Effector CD4-positive, alpha-beta T cell (primary cell): ENCODE measurements at regions not wholly inside any gene's neighbourhood (a gene's known extent, or its start where the extent isn't known, plus 50 kb on each side); places are given as distances from the start of the nearest gene placed in this dataset.
A peak's percentile ranks its signal among the peaks of the same experiment; 100 is the strongest.
"Not testable (repeated sequence)": the region's sequence is repeated elsewhere in the genome, so short reads cannot be mapped to it uniquely, and the experiment has no call there.

Experiments
- DNase-seq: peaks from one replicate; pipeline ENCODE4 v3.0.0-alpha.2; 2020

DNA sequence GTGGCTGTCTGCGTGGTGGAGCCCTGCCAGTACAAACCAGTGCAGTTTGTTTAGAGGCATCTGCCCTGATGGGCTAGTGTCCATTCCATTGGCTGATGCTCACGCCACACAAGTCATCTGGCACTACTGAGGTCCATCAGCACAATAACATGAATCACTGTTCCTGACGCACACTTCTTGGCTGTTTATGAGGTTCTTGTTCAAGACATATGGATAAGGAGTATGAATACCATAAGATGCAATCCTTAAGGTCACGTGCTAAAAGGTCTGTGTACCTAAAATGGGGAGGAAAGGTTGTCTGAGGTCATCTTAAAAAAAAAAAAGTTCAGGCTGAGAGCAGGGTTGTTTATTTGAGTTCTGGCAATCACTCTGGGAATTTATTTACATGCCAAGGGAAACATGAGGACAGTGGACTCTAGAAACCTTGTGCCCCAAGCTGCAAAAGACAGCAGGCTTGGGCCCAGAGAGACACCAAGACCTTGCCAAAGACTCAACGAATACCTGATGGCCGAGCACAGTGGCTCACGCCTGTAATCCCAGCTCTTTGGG lies 54.1 kb upstream of the SHLD1 start:
- no peak for DNase-seq

DNA sequence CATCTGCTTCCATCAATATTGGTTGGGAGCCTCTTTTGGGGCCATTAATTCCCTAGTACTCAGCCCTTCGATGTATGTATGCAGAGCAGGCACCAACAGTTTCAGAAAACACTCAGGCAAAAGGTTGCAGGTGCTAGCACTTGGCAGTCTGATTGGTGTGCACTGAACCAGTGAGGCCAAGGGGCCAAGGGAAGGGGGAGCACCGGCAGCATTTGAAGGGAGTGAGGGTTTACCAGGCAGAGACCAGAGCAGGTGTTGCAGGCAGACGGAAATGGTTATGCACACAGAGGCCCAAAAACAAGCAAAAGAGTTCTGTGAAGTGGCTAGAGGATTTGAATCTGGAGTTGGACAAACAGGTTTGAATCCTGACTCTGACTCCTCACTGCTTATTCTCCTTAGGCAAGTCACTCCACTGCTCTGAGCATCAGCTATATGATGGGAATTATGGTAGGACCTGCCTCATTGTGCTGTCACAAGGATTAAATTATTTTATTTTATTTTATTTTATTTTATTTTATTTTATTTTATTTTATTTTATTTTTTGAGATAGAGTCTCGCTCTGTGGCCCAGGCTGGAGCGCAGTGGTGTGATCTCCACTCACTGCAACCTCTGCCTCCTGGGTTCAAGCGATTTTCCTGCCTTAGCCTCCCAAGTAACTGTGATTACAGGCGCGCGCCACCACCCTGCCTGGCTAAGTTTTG lies 58.1 kb upstream of the SHLD1 start:
- no peak for DNase-seq

DNA sequence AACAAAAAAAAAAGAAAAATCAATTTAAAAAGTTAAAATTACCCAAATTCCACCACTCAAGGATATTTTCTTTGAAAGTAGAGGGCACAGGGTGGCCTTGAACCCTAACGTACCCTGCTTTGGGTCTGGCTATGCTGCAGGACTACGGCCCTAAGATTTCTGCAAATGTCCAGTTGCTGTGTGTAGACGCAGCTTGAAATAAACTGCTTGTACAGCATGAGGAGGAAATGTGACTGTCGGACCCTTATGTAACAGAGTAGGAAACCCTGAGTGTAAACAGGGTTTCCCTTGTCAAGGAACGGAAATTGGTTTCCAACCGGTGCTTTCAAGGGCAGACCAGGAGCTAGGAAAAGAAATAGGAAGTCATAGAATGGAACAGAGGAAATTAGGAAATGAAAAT lies 60.7 kb upstream of the SHLD1 start:
- no peak for DNase-seq

DNA sequence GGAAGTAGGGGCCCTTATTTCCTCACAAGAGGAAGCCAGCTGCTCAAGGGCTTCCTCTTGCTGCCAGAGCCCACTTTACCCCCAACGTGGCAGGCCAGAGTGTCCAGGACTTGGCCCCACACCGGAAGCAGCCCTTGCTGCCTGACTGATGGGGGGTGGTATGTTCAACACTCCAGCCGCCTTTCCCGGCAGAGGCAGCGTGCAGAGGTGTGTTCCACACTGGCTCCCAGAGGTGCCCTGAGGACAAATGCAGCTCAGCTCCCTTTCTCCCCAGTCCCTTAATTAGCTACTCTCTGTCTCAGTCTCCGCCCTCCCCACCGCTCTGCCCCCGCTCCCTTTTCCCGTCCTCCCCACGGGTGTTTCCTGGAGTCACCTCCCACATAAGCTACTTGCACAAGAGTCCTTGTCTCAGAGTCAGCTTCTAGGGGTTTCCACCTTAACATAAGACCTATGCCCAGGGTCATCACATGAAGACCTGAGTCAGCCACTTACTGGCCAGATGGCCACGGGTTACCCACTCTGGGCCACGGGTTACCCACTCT lies 61.7 kb upstream of the SHLD1 start:
- DNase-seq = no peak

DNA sequence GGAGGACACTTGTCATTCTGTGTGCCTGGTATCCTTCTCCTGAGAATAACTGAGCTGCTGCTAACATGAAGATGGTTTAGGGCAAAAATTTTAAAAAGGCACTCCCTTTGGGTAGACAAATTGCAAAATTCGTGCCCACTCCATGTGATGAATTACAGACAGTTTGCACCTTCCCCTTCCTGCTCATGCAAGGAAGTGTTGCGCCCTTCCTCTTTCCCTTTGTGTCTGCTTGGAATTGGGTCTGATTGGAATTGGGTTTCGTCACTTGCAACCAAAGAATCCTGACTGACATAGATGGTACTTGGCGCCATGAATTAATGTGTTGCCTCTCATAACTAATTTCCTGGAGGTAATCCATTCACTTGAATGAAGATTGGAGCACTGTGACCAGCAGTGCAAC lies 62.3 kb upstream of the SHLD1 start:
- no peak for DNase-seq

DNA sequence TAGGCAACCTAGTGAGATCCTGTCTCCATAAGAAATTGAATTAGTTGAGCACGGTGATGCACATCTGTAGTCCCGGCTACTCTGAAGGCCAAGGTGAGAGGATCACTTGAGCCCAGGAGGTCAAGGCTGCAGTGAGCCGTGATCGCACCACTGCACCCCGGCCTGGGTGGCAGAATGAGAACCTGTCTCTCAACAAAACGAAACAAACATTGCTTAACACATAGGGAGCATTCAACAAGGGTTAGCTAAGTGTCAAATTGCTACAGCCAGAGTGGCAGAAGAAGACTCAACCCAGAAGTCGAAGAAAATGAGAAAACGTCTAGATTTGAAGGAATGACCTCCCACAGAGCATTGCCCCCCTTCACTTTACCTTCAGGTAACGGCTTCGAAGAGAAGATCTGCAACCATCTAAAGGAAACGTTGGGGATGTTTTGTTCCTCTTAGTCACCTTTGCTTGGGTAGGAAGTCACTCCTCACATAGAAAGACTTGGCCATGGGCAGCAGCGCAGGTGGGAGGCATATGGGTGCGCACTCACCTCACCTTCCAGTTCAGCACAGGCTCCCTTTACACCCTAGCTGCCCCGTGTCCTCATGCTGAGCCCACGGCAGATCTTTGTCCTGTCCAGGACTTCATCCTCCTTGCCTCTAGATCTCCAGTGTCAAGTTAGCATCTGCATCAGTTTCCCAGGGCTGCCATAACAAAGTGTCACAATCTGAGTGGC lies 63.7 kb upstream of the SHLD1 start:
- no peak for DNase-seq

DNA sequence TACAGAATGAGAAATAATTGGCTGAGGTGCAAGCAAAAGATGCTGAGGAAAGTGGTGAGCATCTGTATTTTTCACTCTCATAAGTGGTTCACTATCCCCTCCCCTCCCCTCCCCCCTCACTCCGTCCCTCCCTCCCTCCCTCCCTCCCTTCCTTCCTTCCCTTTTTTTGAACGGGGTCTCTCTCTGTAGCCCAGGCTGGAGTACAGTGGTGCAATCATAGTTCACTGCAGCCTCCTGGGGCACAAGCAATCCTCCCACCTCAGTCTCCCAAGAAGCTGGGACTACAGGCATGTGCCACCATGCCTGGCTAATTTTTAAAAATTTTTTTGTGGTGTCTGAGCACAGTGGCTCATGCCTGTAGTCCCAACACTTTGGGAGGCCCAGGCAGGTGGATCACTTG lies 67.6 kb upstream of the SHLD1 start:
- DNase-seq = not testable (repeated sequence)

DNA sequence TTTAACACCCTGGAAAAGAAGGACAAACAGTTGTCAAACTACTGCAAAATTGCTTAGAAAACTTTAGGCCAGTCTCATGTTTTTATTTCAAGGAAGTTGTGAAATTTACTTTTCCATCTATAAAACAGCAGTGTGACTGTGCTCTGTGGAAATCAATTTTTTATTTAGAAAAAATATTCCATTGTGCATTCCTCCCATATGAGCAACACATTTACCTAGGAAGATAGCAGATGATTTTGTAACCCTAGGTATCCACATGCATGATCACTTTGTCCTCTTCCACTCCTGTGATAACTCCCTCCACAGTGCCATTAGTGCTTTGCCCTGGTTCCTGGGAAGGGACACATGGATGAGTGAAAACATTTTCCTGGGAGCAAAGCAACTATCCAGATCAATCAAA lies 69.4 kb upstream of the GPCPD1 start:
- no peak for DNase-seq

DNA sequence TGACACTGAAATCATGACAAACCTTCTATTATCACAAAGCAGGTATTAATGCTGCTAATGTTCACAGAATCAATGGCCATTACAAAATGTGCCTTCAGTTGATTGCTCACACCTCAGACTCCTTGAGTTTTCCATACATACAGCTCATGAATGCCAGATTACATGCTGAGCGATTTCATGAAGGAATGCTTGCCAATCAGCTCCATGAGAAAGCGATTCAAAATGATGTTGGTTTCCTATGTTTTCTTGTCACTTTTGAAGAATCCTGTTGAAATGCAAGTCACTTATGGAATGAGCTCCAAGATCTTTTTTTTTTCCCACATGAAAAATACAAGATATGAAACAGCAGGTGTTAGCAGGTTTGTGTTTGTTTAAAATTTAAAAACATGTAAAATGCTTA lies 68.0 kb upstream of the GPCPD1 start:
- no peak for DNase-seq

DNA sequence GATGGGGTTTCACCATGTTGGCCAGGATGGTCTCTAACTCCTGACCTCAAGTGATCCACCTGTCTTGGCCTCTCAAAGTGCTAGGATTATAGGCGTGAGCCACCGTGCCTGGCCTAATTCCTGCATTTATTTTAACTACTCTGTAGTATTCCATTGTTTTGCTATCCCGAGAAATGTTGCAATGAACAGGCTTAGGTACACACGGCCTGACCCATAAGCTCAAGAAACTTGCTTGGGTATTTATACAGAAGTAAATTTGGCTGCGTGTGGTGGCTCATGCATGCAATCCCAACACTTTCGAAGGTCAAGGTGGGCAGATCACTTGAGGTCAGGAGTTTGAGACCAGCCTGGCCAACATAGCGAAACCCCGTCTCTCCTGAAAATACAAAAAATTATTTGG lies 67.1 kb upstream of the GPCPD1 start:
- DNase-seq = not testable (repeated sequence)

DNA sequence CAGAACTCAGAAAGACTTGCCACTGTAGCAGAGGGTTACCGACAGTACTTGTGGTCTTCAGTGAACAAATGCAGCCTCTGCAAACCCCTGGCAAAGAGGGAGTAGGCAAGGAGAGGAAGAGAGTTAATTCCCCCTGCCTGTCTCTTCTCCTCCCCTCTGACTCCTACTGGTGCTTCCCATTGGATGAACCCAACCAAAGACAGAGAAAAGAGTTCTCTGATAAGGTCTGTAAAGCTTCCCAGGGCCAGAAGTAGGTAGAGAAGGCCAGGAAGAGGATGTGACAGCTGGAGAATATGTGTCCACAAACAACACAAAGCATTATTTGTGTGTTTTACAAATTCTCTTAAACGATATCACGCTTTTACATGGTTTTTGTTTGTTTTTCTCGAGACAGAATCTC lies 66.6 kb upstream of the GPCPD1 start:
- DNase-seq = no peak

DNA sequence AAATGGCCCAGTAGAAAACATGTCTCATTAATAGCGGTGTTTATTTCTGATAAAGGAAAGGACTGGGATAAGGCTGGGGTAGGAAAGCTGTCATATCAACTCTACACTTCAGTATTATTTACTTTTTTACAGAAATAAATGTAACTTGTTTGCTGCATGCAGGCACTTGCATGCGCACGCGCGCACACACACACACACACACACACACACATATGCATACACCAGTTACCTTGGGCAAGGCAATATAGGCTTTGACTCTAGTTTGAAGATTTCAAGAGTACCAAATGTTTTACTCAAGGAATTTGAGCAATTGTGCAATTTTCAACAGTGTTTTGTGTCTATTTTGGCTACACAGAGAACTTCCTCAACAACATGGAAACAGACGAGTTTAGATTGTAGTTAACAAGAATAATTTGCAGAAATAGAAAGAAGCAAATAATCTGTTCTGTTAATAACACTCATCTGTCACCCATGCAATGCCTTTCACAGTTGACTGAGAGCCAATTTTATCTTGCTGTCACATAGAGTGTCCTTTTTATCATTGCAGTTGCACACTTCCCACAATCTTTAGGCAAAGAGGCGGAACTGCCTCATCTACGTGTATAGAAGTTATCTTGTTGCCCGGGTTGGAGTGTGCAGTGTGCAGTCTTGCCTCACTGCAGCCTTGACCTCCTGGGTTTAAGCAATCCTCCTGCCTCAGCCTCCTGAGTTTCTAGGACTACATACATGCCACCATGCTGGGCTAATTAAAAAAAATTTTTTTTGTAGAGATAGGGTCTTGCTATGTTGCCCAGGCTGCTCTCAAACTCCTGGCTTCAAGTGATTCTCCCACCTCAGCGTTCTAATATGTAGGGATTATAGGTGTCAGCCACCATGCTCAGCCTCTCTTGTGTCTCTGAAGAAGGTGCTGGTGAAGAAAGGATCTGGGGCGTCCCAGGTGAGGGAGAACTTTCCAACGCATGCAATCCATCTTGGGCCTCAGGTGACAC lies 64.6 kb upstream of the GPCPD1 start:
- no peak for DNase-seq

DNA sequence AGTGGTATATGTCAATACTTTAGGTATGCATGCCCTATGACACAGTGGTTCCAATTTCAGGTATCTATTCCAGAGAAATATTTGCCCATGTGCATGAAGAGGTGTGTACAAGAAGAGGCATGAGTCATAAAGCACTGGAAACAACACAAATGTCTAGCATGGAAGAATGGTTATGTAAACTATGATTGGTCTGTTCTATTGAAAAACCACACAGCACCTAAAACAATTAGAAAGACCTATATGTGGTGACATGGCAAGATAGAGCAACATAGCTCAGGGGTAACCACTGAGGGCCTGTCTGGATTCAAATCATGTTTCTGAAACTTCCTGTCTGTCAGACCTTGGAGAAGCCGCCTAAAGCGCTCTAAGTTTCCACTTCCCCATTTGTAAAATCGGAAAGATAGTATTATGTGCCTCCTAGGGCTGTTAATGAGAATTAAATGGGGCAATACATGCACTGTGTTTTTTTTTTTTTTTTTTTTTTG lies 63.4 kb upstream of the GPCPD1 start:
- peak; percentile 3 for DNase-seq

DNA sequence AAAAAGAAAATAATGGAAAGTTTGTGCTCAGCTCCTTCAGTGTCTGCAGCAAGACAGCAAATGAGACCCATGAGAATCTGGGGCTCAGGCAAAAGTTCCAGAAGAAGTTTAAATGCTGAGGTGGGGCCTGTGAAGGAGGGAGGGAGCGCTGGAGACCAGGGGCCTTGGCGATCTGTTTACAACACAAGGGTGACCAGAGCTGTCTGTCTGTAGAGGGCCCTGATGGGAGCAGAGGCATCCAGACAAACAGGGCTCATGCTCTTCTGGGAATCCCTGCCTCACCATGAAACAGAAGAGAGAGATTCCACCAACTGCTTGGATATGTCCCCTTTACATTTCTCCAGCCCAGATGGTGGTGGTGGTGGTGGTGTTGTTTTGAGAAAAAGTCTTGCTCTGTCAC lies 60.1 kb upstream of the GPCPD1 start:
- no peak for DNase-seq

DNA sequence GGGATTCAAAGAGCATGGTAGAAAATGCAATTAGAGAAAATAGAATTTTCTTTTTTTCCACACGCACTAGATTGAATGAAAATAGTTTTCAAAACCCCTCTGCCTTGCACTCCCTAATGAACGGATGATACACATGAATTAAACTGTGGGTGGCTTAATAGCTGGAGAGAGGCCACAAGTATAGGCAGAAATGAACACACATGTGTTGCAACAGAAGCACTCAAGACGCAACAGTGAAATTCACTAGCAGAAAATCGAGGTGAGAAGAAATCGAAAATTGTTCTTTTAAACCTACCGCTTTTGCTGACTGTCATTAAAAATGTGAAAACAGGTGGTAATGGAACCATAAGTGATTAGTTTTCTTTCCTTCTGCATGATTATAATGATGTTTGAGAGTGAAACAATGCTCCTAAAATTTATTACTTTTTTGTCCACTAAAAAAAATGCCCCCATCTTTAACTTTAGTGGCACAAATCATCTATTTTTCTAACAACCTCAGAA lies 59.3 kb upstream of the GPCPD1 start:
- no peak for DNase-seq

DNA sequence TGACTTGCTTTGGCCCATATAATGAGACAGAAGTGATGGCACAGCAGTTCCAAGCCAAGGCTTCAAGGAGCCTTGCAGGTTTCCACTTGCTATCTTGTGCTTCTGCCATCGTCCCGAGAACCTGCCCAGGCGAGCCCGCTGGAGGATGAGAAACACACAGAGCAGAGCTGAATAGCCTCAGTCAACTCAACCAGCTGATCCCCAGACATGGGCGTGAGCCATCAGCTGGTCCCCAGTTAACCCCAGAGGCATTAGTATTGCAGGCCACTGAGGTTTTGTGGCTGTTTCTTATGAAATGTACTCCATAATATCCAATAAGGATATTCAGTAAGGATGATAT lies 57.7 kb upstream of the GPCPD1 start:
- no peak for DNase-seq

DNA sequence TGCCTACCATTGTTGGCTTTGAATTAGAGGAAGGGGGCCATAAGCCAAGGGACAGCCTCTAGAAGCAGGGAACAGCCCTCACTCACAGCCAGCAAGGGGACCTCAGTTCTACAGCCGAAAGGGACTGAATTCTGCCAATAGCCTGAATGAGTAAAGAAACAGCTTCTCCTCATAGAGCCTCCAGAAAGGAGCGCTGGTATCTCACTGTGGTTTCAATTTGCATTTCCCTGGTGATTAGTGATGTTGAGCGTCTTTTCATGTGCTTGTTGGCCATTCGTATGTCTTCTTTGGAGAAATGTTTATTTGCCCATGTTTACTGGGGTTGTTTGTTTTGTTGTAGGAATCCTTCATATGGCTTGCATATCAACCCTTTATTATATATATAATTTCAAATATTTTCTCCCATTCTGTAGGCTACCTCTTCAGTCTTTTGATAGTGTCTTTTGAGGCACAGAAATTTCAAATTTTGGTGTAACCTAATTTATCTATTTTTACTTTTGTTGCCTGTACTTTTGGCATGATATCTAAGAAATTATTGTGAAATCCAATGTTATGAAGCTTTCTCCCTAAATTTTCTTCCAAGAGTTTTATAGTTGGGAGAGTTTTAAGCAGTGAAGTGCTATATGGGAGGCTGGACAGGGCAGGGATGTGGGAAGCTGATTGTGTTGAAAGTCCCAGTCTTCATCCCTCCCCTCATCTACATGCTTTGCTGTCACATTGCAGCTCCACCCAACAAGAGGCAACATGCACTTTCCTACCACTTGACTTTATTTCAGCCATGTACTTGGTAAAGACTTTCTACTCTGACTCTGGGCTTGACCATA lies 57.1 kb upstream of the GPCPD1 start:
- DNase-seq = no peak

DNA sequence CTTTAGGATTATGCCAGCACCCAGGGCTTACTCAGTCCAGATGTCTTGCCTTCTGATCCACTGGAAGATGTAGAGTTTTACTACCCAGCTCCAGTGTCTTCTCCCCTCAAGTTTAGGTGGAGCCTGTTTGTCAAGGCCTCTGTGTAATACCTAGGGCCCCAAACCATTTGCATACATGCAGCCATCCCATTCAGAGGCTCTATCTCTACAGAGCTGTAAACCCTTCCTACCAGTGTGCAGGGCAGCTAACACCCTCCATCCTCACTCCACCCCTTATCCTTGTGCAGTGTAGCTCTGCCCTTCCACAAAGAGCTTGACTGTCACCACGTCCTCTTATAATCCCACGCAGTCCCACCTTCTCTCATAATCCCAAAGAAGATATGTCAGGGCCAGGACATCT lies 54.6 kb upstream of the GPCPD1 start:
- DNase-seq = no peak

DNA sequence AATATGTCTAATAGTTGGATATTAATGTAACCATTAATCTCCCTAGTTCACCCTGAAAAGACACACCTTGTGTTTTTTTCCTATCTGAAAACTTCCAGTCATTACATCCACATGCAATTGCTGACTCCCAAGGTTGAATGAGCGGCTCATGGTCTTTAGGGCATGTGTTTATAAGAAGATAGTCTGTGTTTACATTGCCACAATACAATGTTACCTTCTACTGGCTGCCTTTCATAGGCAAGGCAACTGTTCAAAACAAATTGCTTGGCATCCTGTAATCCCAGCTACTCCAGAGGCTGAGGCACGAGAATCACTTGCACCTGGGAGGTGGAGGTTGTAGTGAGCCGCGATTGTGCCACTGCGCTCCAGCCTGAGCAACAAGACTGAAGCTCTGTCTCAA lies 52.6 kb upstream of the GPCPD1 start:
- DNase-seq = no peak

DNA sequence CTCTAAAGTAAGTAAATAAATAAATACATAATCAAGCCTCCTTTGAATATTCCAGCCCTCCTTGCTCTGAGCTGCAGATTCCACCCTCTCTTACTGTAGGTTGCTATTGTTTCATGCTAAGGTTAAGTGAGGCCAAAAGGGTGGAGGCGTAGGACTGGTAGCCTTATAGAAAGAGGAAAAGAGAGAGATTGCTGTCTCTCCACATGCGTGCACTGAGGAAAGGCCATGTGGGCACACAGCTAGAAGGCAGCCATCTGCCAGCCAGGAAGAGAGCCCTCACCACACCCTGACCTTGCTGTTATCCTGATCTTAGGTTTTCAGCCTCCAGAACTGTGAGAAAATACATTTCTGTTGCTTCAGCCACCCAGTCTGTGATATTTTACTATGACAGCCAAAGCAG lies 52.0 kb upstream of the GPCPD1 start:
- DNase-seq = no peak

DNA sequence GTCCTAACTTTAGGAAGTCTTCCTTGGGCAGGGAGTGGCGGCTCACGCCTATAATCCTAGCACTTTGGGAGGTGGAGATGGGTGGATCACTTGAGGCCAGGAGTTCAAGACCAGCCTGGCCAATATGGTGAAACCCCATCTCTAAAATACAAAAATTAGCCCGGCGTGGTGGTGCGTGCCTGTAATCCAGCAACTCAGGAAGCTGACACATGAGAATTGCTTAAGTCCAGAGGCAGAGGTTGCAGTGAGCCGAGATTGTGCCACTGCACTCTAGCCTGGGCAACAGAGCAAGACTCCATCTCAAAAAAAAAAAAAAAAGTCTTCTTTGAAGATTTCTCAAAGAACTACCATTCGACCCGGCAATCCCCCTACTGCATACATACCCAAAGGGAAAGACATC lies 50.0 kb upstream of the GPCPD1 start:
- not testable (repeated sequence) for DNase-seq
